Astrocyte (in vitro differentiated cells and primary cell): ENCODE measurements at regions not wholly inside any gene's neighbourhood (a gene's known extent, or its start where the extent isn't known, plus 50 kb on each side); places are given as distances from the start of the nearest gene placed in this dataset.

ENCODE experiments used
- DNase-seq: peaks from one replicate; pipeline ENCODE4 v3.0.0-alpha.2; 2010; ENCODE audit warnings: low read depth
- FAIRE-seq: peaks from 2 replicates; lab custom pipeline; 2011; peaks lifted over from hg19 to GRCh38; lab: Jason Lieb, UNC
- H2AFZ ChIP-seq: 2 replicates; pipeline ENCODE4 v1.6.0; 2012; ENCODE audit warnings: low read depth, low read length, inconsistent platforms
- H3K27ac ChIP-seq: 2 replicates; pipeline ENCODE4 v1.5.1; 2011; ENCODE audit warnings: low read depth, low read length, inconsistent platforms
- H3K27me3 ChIP-seq: 2 replicates; pipeline ENCODE4 v1.6.0; 2011; ENCODE audit warnings: low read length, inconsistent platforms; ENCODE audit not compliant: insufficient read depth
- H3K36me3 ChIP-seq: 2 replicates; pipeline ENCODE4 v1.5.1; 2011; ENCODE audit warnings: low read length, inconsistent platforms; ENCODE audit not compliant: insufficient read depth
- H3K4me1 ChIP-seq: 2 replicates; pipeline ENCODE4 v1.5.1; 2011; ENCODE audit warnings: low read length, inconsistent platforms; ENCODE audit not compliant: insufficient read depth
- H3K4me2 ChIP-seq: 2 replicates; pipeline ENCODE4 v1.6.0; 2012; ENCODE audit warnings: low read length, inconsistent platforms
- H3K4me3 ChIP-seq: 2 replicates; pipeline ENCODE4 v1.5.1; 2011; ENCODE audit warnings: low read depth, mild to moderate bottlenecking, low read length, inconsistent platforms; ENCODE audit not compliant: insufficient read depth
- H3K79me2 ChIP-seq: 2 replicates; pipeline ENCODE4 v1.6.0; 2012; ENCODE audit warnings: mild to moderate bottlenecking, low read length, inconsistent platforms; ENCODE audit not compliant: insufficient read depth
- H3K9ac ChIP-seq: 2 replicates; pipeline ENCODE4 v1.6.0; 2012; ENCODE audit warnings: mild to moderate bottlenecking, low read length, inconsistent platforms
- H3K9me3 ChIP-seq: 2 replicates; pipeline ENCODE4 v1.5.1; 2012; ENCODE audit warnings: low read depth, mild to moderate bottlenecking, low read length, inconsistent platforms; ENCODE audit not compliant: insufficient read depth
- H4K20me1 ChIP-seq: 2 replicates; pipeline ENCODE4 v1.6.0; 2012; ENCODE audit warnings: low read length, inconsistent platforms; ENCODE audit not compliant: insufficient read depth
- H3K27ac Mint-ChIP-seq: one replicate; pipeline ENCODE4 v1.8.0; 2021; ENCODE audit warnings: mild to moderate bottlenecking, mixed read lengths; ENCODE audit not compliant: unreplicated experiment
- H3K27me3 Mint-ChIP-seq: one replicate; pipeline ENCODE4 v1.8.0; 2021; ENCODE audit warnings: low read depth, mixed read lengths; ENCODE audit not compliant: unreplicated experiment
- H3K36me3 Mint-ChIP-seq: one replicate; pipeline ENCODE4 v1.8.0; 2021; ENCODE audit warnings: low read depth, mixed read lengths; ENCODE audit not compliant: unreplicated experiment
- H3K4me1 Mint-ChIP-seq: one replicate; pipeline ENCODE4 v1.8.0; 2021; ENCODE audit warnings: low read depth, mixed read lengths; ENCODE audit not compliant: unreplicated experiment
- H3K4me3 Mint-ChIP-seq: one replicate; pipeline ENCODE4 v1.8.0; 2021; ENCODE audit warnings: mild to moderate bottlenecking, moderate library complexity, mixed read lengths; ENCODE audit not compliant: unreplicated experiment
- H3K9me3 Mint-ChIP-seq: one replicate; pipeline ENCODE4 v1.8.0; 2021; ENCODE audit warnings: mild to moderate bottlenecking, mixed read lengths; ENCODE audit not compliant: unreplicated experiment
- CTCF ChIP-seq: IDR thresholded peaks from 2 replicates; pipeline ENCODE4 v1.5.1; 2011; ENCODE audit warnings: low read depth, mild to moderate bottlenecking, inconsistent platforms, low read length, moderate library complexity; ENCODE audit not compliant: insufficient read depth
- EZH2 ChIP-seq: IDR thresholded peaks from 2 replicates; pipeline ENCODE4 v1.6.1; 2012; ENCODE audit warnings: mild to moderate bottlenecking, low read length, inconsistent platforms; ENCODE audit not compliant: insufficient read depth

DNA sequence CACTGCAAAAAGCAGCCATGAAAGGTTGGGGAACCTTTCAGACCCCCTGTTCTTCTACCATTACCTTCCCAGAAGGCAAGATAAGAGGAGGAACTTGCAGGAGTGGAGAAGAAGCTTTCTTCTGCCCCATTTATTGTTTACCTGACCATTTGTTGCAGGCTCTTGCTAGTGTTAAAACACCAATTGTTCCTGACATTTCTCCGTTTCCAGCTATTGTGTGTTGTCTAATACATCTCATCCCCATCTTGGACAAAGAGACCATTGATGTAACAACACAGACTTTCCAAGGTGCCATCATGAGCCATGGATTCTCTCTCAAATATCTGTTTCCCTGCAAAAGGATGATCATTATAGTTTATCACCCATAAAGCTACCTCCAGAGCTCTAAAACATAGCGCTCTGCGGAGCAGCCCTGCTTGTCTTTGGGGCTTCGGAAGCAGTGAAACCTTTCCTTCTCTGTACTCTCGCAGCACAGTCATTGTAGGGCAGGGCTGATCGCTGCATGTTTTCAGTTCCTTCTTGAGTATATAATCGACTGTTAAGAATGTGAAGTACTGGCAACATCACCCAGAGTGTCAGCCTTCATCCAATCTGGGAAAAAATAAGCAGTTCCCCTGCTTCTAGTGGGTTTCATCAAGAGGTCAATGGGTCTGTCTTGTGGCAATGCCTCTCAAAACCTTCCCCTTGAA, 680.0 kb downstream of the SEMA5A start:
- no peak overlapping the region for H3K9ac ChIP-seq
- no peak for TF ChIP-seq EZH2
- no peak for TF ChIP-seq CTCF
- no peaks in the 10 kb centered on the region for H3K4me1 ChIP-seq
- H3K36me3 Mint-ChIP-seq = no peaks in the 10 kb centered on the region
- no peaks in the 10 kb centered on the region for H3K36me3 ChIP-seq
- no peaks in the 10 kb centered on the region for H3K9me3 Mint-ChIP-seq
- H3K79me2 ChIP-seq = no peaks in the 10 kb centered on the region
- H3K4me1 Mint-ChIP-seq = peaks cover 10% of the 10 kb centered on the region
- peak overlapping the region; percentile 39 for H2AFZ ChIP-seq
- FAIRE-seq (no peak), DNase-seq (no peak)
- no peaks in the 10 kb centered on the region for H3K27me3 ChIP-seq
- H3K9me3 ChIP-seq = no peaks in the 10 kb centered on the region
- H3K27ac Mint-ChIP-seq = no peak overlapping the region
- no peak overlapping the region for H3K4me3 Mint-ChIP-seq
- no peaks in the 10 kb centered on the region for H3K27me3 Mint-ChIP-seq
- H3K4me2 ChIP-seq = no peak overlapping the region
- no peaks in the 10 kb centered on the region for H4K20me1 ChIP-seq
- H3K27ac ChIP-seq = no peak overlapping the region
- H3K4me3 ChIP-seq = no peak overlapping the region

DNA sequence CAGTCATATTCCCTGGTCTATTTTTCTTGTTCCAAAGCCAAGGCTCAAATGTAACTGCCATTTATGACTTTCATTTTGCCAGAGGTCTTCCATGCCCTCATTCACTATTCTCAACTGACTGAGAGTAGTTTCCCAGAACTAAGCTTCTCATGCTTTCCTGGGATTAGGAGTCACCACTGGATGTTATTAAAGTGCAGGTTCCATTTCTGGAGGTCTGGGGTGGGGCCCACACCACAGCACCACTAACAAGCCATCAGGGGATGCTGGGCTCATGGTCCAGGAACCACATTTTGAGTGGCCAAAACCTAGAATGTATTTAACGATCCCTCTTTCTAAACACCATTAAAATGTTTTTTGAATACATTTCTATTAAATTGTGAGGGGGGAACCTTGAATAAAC, 677.6 kb downstream of the SEMA5A start:
- no peak overlapping the region for H3K4me3 Mint-ChIP-seq
- DNase-seq (no peak), FAIRE-seq (no peak)
- peaks cover 11% of the 10 kb centered on the region for H3K4me1 Mint-ChIP-seq
- Histone ChIP-seq H3K4me3 (no peak overlapping the region), H2AFZ (no peak overlapping the region), H3K27me3 (no peaks in the 10 kb centered on the region), H3K4me2 (no peak overlapping the region), H3K9me3 (no peaks in the 10 kb centered on the region), H3K9ac (no peak overlapping the region), H3K27ac (no peak overlapping the region), H4K20me1 (no peaks in the 10 kb centered on the region), H3K79me2 (no peaks in the 10 kb centered on the region), H3K4me1 (no peaks in the 10 kb centered on the region), H3K36me3 (no peaks in the 10 kb centered on the region)
- TF ChIP-seq CTCF (no peak), EZH2 (no peak)
- H3K27me3 Mint-ChIP-seq = no peaks in the 10 kb centered on the region
- no peaks in the 10 kb centered on the region for H3K9me3 Mint-ChIP-seq
- no peaks in the 10 kb centered on the region for H3K36me3 Mint-ChIP-seq
- H3K27ac Mint-ChIP-seq = no peak overlapping the region

GRCh38 chr5:8869932-8870331, 675.9 kb downstream of the SEMA5A start:
- no peak overlapping the region for H3K9ac ChIP-seq

More at GRCh38 chr5:8869932-8870331, 675.9 kb downstream of the SEMA5A start:
- H3K4me3 ChIP-seq = no peak overlapping the region
- no peaks in the 10 kb centered on the region for H4K20me1 ChIP-seq
- Mint-ChIP-seq H3K4me1 (peaks cover 11% of the 10 kb centered on the region), H3K27ac (no peak overlapping the region), H3K36me3 (no peaks in the 10 kb centered on the region), H3K4me3 (no peak overlapping the region), H3K9me3 (no peaks in the 10 kb centered on the region), H3K27me3 (no peaks in the 10 kb centered on the region)
- H3K4me2 ChIP-seq = no peak overlapping the region
- no peaks in the 10 kb centered on the region for H3K79me2 ChIP-seq
- H3K4me1 ChIP-seq = no peaks in the 10 kb centered on the region
- H3K27me3 ChIP-seq = no peaks in the 10 kb centered on the region
- no peak for DNase-seq
- peak overlapping the region; percentile 5 for H2AFZ ChIP-seq
- FAIRE-seq = no peak
- H3K9me3 ChIP-seq = no peaks in the 10 kb centered on the region
- no peak for TF ChIP-seq CTCF
- no peak for TF ChIP-seq EZH2
- no peak overlapping the region for H3K27ac ChIP-seq
- no peaks in the 10 kb centered on the region for H3K36me3 ChIP-seq
